ENCODE measurements at regions not wholly inside any gene's neighbourhood (a gene's known extent, or its start where the extent isn't known, plus 50 kb on each side); places are given as distances from the start of the nearest gene placed in this dataset.
"Not testable (repeated sequence)": the region's sequence is repeated elsewhere in the genome, so short reads cannot be mapped to it uniquely, and the experiment has no call there.

DNA sequence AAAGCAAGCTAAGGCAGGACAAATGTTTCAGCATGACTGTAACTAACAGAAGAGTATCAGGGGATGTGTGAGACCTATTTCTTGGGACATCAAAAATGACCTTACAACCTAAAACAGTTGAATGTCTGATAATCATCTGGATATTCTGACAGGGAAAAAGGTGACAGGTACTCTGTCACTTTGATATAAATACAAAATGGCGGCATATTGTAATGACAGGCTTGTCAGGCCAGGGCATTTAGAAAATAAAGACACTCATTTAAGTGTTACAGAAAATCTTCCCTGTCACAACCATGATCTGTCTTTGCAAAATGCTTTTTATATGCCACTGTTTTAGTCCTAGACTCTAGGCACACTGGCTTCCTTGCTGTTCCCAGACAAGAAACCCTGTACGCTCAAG is 1033.3 kb upstream of the FLRT2 start:
- H3K4me1 ChIP-seq (ENCODE audit: control insufficient read depth, extremely low read depth, insufficient read depth, low read length), result no peaks in the 10 kb centered on the region
- BruUV-seq (replicated peaks), result no TSS peak
- POLR2A ChIA-PET, result no interaction called here

DNA sequence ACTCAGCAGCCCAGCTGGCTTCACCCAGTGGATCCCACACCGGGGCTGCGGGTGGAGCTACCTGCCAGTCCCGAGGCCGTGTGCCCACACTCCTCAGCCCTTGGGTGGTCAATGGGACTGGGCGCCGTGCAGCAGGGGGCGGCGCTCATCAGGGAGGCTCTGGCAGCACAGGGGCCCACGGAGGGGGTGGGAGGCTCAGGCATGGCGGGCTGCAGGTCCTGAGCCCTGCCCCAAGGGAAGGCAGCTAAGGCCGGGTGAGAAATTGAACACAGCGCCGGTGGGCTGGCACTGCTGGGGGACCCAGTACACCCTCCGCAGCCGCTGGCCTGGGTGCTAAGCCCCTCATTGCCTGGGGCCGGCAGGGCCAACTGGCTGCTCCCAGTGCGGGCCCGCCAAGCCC is 1017.1 kb upstream of the FLRT2 start:
- H3K36me3 ChIP-seq (ENCODE audit: control insufficient read depth in 2 of 2, extremely low read depth in 1 of 2, insufficient read depth in 2 of 2, low read length in 2 of 2); H3K9ac ChIP-seq (replicated peaks; ENCODE audit: extremely low read depth, insufficient read depth, low read length); BruUV-seq (replicated peaks); CTCF ChIA-PET; H3K4me2 ChIP-seq (ENCODE audit: insufficient read depth, low read length); intact Hi-C loops (cut with micrococcal nuclease); H3K4me1 ChIP-seq (ENCODE audit: control insufficient read depth, extremely low read depth, insufficient read depth, low read length); H3K79me2 ChIP-seq (ENCODE audit: control insufficient read depth, insufficient read depth, low read length); H3K27ac ChIP-seq (ENCODE audit: insufficient read depth, low read depth, low read length); dilution Hi-C loops (cut with MboI; ENCODE audit: extremely low pct_ligation_motif_present, low sequenced_read_pairs); DNase-seq (ENCODE audit: low read depth, low spot score); POLR2A ChIA-PET; FAIRE-seq; H3K4me3 ChIP-seq (replicated peaks in 1 of 3; ENCODE audit: insufficient read depth in 1 of 3, low read depth in 1 of 3, low read length in 3 of 3); H3K9me1 ChIP-seq (replicated peaks; ENCODE audit: control insufficient read depth, extremely low read depth, insufficient read depth, low read length); H3K27me3 ChIP-seq (ENCODE audit: control insufficient read depth in 2 of 2, insufficient read depth in 2 of 2, low read length in 2 of 2); H2AFZ ChIP-seq (ENCODE audit: low read depth, low read length); H3K9me3 ChIP-seq (replicated peaks; ENCODE audit: control insufficient read depth, insufficient read depth, low read length); H4K20me1 ChIP-seq (replicated peaks; ENCODE audit: control insufficient read depth, extremely low read depth, insufficient read depth, low read length): not testable (repeated sequence)

More for the DNA sequence above, 1033.3 kb upstream of the FLRT2 start:
- intact Hi-C loops (cut with micrococcal nuclease) (no loop called here), dilution Hi-C loops (cut with MboI; ENCODE audit: extremely low pct_ligation_motif_present, low sequenced_read_pairs) (no loop called here)
- H3K79me2 ChIP-seq (ENCODE audit: control insufficient read depth, insufficient read depth, low read length), result no peaks in the 10 kb centered on the region
- no peak for TF ChIP-seq EZH2 (IDR thresholded peaks at IDR 0.05; ENCODE audit: borderline replicate concordance, low read depth, low read length, severe bottlenecking)
- no peak for TF ChIP-seq POLR2AphosphoS5 (IDR thresholded peaks at IDR 0.05; ENCODE audit: insufficient read depth, low read depth, low read length)
- TF ChIP-seq FOS (IDR thresholded peaks at IDR 0.05; ENCODE audit: borderline replicate concordance, insufficient read depth, low read length), result no peak
- no peak for TF ChIP-seq JUN (IDR thresholded peaks at IDR 0.05; ENCODE audit: borderline replicate concordance, insufficient read depth, insufficient read length, low read depth)
- no peak for TF ChIP-seq MYC (IDR thresholded peaks at IDR 0.05; ENCODE audit: low read depth, low read length)
- no peak for TF ChIP-seq CTCF (IDR thresholded peaks at IDR 0.05; ENCODE audit: extremely low read depth in 1 of 2, insufficient read depth in 1 of 2, low read depth in 1 of 2, low read length in 2 of 2)
- H3K9me1 ChIP-seq (replicated peaks; ENCODE audit: control insufficient read depth, extremely low read depth, insufficient read depth, low read length), result no peaks in the 10 kb centered on the region
- FAIRE-seq, result no peak
- DNase-seq (ENCODE audit: low read depth, low spot score), result no peak
- no peak overlapping the region for H3K27ac ChIP-seq (ENCODE audit: insufficient read depth, low read depth, low read length)
- no peaks in the 10 kb centered on the region for H4K20me1 ChIP-seq (replicated peaks; ENCODE audit: control insufficient read depth, extremely low read depth, insufficient read depth, low read length)
- H2AFZ ChIP-seq (ENCODE audit: low read depth, low read length), result no peak overlapping the region
- no peaks in the 10 kb centered on the region for H3K36me3 ChIP-seq (ENCODE audit: control insufficient read depth in 2 of 2, extremely low read depth in 1 of 2, insufficient read depth in 2 of 2, low read length in 2 of 2)
- CTCF ChIA-PET, result interaction anchor here (1.2 to 1.4 kb wide), 3 partner anchors 10 to 1033 kb away, joined by 3 read pairs; partner anchors contain the start of gene FLRT2
- no peak overlapping the region for H3K9ac ChIP-seq (replicated peaks; ENCODE audit: extremely low read depth, insufficient read depth, low read length)
- no peaks in the 10 kb centered on the region for H3K27me3 ChIP-seq (ENCODE audit: control insufficient read depth in 2 of 2, insufficient read depth in 2 of 2, low read length in 2 of 2)
- H3K9me3 ChIP-seq (replicated peaks; ENCODE audit: control insufficient read depth, insufficient read depth, low read length), result no peaks in the 10 kb centered on the region
- no peak overlapping the region for H3K4me3 ChIP-seq (replicated peaks in 1 of 3; ENCODE audit: insufficient read depth in 1 of 3, low read depth in 1 of 3, low read length in 3 of 3)
- no peak overlapping the region for H3K4me2 ChIP-seq (ENCODE audit: insufficient read depth, low read length)
